Stomach (tissue), 4 donors: ENCODE measurements at regions not wholly inside any gene's neighbourhood (a gene's known extent, or its start where the extent isn't known, plus 50 kb on each side); places are given as distances from the start of the nearest gene placed in this dataset.

ENCODE experiments used
- CTCF ChIP-seq, 7 experiments: fragments of 450-650 bp in 4 of 7; fragments of 200-600 bp in 3 of 7; sonication (generic) in 3 of 7; IDR thresholded peaks; one replicate each; pipeline ENCODE4 v1.5.1; 2016 to 2019; ENCODE audit warnings: antibody characterized with exemption in 7 of 7, control low read depth in 2 of 7, mild to moderate bottlenecking in 1 of 7
- EP300 ChIP-seq: sonication (generic); formaldehyde crosslinking; IDR thresholded peaks from one replicate; pipeline ENCODE4 v1.6.1; 2017; ENCODE audit warnings: antibody characterized with exemption
- POLR2A ChIP-seq, 4 donors: fragments of 450-650 bp; IDR thresholded peaks; one replicate each; pipeline ENCODE4 v1.6.1; 2016; ENCODE audit warnings: antibody characterized with exemption in 4 of 4, control low read depth in 2 of 4, mild to moderate bottlenecking in 1 of 4, moderate library complexity in 1 of 4

- TF ChIP-seq CTCF (IDR thresholded peaks at IDR 0.05), result no peak
- no peak for TF ChIP-seq POLR2A (IDR thresholded peaks at IDR 0.05)
- no peak for TF ChIP-seq EP300
These were observed 231.9 kb downstream of the CLIC5 start for GRCh38 chr6:45783716-45784115.
